ENCODE measurements at regions not wholly inside any gene's neighbourhood (a gene's known extent, or its start where the extent isn't known, plus 50 kb on each side); places are given as distances from the start of the nearest gene placed in this dataset.
"Not testable (repeated sequence)": the region's sequence is repeated elsewhere in the genome, so short reads cannot be mapped to it uniquely, and the experiment has no call there.

DNA sequence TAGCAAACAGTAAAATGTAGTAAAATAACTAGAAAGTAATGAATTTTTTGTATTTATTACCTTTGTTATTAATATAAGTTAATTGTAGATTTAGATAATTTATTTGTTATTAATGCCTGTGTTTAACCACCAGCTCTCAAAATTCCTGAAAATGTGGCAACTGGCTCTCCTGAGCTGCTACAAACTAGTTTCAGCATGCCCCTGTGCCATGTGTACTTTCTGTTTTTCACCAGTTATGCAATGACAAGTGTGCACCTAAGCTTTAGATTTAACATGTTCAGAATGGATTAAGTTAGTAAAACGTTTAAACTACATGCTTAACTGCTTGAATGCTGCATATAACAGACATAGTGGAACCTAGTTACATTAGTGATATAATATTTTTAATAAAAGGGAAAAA is 88.1 kb downstream of the POSTN start:
- no peak for DNase-seq (ENCODE audit: low spot score)

DNA sequence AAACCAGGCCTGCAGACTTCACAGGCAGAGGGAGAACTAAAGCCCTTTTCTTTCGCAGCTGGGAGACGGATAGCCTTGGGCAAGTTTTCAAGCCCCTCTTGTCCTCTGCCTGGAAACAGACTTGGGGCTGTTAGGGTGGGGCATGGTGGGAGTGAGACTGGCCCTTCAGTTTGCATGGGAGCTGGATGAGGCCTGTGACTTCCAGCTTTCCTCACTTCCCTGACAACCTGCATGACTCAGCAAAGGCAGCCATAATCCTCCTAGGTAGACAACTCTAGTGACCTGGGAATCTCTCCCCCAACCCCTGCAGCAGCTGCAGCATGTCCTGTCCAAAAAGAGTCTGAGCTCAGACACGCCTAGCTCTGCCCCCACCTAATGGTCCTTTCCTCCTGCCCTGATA is 93.0 kb downstream of the POSTN start:
- DNase-seq (ENCODE audit: low spot score) = no peak

DNA sequence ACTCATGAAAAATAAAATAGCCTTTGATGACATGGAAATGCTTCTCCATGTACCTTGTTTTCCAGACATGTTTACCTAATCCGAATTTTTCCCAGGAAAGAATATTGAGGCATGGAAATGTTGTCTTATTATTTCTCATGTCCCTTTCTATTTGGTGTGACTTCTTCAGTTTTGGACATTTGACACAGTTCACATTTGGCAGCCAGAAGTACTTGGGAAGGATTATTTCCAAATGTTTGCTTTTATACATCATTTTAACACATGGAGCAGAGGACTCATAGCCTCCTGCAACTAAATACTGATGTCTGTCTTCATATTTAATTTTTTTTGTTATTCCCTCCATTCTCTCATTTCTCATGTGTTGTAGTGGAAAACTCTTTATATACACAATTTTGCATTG is 94.3 kb downstream of the POSTN start:
- no peak for DNase-seq (ENCODE audit: low spot score)

DNA sequence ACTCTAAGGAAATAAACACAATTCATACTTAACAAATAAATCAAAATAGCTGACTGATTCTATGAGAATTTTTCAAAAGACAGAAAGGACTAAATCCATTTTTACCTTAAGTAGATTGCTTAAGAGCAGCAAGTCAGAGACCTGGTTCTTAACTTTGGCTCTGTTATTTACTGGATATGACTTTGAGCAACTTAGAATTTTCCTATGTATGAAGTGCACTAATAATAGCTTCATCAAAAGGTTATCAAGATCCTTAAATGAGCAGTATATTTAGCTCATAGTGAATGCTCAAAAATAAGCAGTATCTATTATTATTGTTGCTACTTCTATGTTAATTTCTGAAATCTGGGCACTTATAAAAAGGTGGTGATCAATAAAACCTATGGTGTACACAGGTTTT is 95.3 kb downstream of the POSTN start:
- no peak for DNase-seq (ENCODE audit: low spot score)

DNA sequence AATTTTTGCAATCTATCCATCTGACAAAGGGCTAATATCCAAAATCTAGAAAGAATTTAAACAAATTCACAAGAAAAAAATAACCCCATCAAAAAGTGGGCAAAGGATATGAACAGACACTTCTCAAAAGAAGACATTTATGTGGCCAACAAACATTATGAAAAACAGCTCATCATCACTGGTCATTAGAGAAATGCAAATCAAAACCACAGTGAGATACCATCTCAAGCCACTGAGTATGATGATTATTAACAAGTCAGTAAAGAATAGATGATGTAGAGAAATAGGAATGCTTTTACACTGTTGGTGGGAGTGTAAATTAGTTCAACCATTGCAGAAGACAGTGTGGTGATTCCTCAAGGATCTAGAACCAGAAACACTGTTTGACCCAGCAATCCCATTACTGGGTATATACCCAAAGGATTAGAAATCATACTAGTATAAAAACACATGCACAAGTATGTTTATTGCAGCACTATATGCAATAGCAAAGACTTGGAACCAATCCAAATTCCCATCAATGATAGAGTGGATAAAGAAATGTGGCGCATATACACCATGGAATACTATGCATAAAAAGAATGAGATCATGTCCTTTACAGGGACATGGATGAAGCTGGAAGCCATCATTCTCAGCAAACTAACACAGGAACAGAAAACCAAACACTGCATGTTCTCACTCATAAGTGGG is 96.1 kb downstream of the POSTN start:
- DNase-seq (ENCODE audit: low spot score) = not testable (repeated sequence)

DNA sequence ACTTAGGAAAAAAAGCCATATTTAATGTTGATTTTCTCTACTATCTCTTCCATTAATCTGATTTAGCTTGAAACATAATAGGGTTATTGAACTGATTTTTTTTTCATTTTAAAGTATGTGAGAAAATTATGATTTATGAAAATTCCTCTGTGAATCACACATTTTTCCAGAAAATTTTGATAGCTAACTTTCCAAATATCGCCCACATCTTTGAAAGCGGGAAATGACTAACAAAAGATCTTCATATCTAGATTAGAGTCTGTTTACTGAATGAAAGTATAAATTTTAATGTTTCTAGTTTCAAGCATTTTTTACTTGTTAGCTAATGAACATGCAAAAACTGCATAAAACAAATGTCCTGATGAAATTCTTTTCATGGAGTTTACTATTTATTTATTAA is 97.4 kb downstream of the POSTN start:
- DNase-seq (ENCODE audit: low spot score) = no peak

DNA sequence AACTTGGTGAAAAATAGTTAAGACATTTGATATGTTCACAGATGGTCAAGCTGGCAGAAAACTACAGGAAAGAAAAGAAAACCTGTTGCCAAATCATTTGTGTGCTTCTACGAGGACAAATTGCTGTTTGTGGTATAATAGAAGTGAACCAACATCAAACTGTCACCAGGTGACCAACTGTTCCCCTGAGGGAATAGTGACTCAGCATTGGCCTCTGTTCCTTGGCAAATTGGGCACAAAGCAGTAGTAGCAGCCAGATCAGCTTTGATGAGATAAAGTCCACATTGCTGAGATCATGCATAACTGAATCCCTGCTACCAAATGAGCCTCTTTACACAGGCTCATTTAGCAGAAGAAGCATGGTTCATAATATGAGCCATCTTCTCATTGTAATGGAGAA is 103.5 kb downstream of the POSTN start:
- DNase-seq (ENCODE audit: low spot score) = no peak

DNA sequence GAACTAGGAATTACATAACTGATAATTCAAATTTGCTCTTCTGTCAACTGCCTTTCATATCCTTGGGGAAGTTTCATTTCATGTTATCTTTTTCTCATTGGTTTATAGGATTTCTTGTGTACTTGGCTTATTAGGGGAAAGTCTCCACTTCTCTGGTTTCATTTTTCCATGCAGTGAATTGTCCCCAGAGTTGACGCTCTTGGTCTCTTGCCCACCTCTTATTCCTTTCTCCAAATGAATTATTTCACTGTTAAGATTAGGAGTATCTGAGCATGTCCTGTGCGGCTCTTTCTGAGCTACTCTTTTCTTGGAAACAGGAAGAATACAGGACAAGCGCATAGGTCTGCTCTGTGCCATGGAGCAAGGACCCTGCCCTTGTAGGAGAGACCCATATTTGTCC is 104.8 kb downstream of the POSTN start:
- no peak for DNase-seq (ENCODE audit: low spot score)

DNA sequence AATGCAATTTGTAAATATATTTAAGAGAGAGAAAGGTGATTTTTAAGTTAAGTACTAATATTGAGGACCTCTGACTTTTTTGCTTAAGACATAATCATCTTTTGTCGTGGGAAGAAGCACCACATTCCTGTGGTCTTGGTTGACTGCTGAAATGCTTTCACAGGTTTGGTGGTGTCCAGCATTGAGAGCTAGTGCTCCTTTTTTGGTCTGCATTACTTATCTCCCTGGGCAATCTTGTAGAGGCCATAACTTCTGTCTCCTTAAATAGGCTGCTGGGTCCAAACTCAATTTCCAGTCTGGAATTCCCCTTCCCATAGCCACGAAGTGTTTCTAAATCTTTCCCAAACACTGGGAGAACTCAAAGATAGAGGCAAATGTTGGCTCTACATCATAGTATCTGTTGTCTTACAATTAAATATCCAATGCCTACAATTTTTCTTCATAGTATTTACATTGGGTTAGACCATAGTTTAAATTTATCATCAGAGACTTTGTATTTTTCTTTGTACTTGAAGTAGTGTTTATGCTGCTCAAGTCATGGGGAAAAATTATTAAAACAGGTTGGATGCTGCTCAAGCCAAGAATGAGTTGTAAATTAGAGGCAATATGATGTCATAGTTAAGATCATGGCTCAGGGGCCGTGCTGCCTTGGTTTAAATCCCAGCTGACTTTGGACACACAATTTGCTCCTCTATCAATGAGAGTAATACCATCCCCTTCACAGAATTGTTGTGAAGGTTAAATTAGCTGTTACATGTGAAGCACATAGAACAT is 105.6 kb downstream of the POSTN start:
- DNase-seq (ENCODE audit: low spot score) = no peak

DNA sequence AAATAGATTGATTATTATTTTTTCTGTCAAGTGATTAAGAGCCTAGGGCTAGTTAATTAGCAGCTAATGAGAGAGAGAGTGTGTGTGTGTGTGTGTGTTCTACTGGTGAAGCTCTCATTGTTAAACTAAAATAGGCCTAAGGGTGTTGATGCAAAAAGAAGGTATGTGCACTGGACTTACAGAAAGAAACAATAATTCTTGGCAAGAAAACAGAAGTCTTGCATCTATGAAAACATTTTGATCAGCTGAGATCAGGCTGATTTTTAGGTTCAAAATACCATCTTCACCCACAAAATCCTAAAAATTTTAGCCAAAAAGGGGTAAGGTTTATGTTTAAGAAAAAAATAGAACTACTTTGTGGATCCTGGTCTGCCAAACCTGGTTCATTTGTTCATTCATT is 106.5 kb downstream of the POSTN start:
- no peak for DNase-seq (ENCODE audit: low spot score)

DNA sequence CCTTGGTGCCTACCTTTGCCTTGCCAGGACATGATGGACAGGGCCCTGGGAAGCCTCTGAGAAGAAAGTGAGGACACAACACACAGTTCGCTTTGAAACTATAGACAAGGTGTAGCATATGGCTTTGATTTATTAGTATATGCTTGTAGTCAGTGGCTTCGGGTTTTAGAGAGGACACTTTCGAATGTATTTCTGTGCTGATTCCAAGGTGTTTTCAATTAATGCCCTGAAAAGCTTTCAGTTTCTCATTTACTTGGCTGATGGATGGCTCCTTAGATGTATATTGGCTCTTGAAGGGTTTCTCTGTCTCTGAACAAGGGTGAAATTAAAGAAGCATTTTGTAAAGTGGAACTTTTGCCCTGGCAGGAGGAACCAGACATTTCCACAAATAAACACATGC is 106.9 kb downstream of the POSTN start:
- no peak for DNase-seq (ENCODE audit: low spot score)

DNA sequence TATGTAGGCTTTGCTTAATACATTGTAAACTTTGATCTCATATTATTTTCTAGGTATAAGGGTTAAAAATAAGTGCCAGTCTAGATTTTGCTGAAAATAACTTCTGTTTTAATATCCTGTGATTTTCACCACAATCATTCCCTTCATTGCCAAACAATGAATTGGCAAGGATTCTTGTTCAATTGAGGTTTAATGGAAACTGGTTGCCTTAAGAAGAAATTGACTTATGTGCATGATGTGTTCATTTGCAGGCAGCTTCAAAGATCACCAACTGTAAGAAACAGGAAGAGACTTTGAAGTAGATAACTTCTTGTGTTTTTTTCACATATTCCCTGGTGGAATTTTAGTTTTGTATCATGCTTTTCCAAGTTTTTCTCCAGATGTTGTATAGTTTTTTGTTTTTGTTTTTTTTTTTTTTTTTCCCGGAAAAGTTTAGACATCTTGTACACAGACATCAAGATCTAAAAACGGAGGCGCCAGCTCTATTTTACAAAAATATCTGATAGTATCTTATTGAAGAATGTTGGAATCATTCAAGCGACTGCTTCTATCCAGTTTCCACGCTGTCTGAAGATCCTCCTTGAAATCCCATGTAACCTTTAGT is 108.3 kb downstream of the POSTN start:
- no peak for DNase-seq (ENCODE audit: low spot score)

DNA sequence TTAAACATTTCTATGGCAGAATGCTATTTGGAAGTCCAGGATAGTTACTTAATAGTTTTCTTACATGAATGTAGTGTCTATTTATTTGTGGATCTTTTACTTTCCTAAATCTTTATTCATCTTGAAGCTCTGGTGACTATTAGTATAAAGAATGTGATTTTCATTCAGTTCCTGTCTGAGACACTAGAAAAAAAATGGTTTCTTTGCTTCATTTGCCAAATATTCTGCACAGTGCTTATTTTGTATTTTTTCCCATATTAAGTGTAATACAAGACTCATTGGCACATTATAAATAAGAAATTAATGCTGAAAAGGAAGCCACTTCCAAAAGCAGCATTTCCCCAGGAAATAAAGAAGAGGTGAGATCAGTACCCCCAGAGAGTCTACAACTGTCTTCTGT is 109.8 kb downstream of the POSTN start:
- DNase-seq (ENCODE audit: low spot score) = no peak

DNA sequence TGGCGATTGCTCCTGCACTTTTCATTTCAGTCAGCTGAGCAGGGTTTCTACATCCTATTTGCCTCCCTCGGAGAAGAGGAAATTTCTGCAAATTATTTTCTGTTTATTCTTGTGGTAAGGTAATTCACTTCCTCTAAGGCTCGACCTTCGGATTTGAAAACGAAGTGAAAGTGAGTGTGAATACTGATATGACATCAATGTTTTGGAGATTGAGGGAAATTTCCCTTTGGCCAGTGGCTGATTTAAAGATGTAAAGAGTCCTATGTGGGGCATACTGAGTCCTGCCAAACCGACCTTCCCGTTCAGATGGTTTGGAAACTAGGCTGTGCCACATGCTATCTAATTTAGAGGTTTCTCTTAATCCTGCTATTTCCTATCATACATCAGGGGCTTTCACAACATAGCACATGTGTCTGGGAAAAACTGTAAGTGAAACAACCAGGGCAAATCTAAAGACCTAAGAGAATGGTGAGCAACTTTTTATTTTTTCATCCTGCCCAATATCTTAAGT is 112.3 kb downstream of the POSTN start:
- DNase-seq (ENCODE audit: low spot score) = no peak

DNA sequence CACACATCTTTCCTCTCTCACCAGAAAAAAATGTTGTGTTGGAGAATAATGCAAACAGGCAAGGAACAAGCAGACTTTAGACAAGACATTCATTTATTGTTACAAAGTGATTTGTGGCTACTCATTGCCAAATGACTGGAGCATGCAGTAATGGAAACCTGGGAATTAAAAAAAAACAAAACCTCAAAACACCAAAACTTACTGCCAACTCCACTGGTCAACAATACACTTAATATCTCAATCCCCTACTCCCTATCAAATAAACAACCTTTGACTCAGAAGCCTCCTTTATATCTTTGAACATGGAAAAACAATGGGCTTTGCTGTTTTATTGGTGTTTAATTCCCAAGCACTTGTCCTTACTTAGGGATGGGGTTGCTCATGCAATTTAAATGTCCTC is 112.8 kb downstream of the POSTN start:
- DNase-seq (ENCODE audit: low spot score) = no peak

DNA sequence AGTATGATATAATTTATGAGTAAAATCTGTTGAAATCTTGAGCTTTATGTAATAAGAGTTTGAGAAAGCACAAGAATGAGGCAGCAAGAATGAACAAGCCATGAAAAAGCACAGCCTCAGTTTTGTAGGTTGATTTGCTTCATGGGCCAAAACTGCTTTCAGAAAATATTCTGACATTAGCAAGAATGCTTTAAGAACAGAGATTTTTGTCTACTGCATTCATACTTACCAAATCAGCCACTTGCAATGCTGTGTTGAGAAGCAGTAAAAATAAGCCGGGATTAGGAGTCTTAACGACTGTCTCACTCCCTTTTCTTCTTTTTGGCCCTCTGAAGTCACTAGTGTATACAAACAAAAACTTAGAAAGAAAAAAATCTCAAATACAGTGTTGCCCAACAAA is 114.5 kb downstream of the POSTN start:
- no peak for DNase-seq (ENCODE audit: low spot score)

DNA sequence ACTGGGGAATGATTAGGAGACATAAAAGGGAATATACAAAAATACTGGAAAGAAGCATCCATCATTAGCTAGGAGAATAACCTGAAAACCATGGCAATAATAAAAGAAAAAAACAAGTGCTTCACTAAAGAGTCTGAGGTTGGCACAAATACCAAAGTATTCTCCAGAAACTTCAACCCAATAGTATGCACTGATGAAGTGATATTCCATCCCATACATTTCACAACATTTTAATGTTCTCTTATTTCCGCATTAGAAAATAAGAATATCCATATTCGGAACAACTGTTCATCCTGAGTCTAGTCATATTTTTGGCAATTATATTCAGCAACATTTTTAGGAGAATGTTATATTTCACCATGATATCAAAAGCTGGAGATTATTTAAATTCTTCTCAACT is 116.2 kb downstream of the POSTN start:
- DNase-seq (ENCODE audit: low spot score) = no peak

DNA sequence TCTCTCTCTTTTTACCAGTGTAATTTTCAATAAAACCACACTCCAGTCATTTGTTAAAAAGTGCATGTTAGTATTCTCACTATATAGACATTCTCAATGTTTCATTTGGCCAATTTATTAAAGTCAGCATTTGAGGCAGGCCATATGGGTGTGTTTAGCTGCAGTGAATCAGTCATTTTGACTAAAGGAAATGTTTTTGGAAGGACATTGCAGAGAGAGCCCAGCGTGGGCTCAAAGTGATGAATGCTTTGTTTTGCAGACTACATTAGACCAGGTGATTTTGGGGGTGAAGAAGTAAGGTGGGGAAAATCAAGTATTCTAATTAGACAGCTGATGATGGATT is 116.7 kb downstream of the POSTN start:
- DNase-seq (ENCODE audit: low spot score) = no peak

DNA sequence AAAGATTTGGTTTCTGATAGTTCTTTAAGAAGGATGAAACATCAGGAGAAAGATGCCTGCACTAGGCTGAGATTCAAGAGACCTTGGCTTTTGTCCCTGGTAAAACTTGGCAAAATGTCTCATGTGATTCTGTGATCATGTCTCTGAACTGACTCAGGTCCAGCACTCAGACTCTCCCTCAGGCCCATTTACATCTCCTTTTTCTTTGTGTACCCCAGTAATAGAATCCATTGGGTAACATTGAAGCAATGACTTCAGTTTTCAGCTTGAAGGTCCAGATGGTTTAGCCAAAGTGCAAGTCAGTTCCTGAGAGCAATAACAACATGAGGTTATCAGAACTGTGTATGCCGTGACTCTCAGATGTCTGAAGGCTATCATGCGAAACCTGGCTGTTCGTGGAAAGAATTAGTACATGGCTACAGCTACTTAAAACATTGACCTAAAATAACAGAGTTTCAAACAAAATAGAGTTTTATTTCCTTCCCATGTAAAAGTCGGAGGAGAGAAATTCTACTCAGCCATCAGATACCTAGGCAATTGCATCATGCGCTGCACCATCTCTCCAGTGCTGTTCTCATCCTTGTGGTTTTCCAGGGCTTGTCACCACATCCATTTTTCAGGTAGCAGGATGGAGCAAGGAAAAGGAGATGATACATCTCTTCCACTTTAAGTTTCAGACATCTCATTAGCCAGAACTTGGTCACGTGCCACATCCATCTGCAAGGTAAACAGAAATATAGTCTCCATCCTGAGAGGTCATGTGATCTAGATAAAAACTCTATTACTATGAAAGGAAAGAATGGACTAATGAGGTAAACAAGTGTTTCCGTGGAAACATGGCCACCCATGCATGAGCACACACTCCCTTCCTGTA is 117.3 kb downstream of the POSTN start:
- no peak for DNase-seq (ENCODE audit: low spot score)

DNA sequence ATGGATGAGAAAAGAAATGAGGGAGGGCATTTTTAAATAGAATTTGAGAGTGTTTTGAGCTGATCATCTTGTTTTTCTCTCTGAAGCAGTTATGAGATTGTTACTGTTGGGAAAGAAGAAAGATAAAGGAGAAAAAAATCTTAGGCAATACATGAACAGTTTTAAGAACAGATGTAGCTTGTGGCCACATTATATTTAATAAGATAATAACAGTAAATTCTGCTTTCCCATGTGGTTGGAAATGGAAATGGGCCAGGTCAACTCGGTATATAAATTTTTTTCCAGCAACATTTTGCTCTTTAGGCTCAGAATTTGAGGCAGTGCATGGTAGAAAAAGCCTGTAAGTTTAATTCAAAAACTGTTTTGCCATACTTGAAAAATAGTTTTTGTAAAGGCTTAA is 118.7 kb downstream of the POSTN start:
- no peak for DNase-seq (ENCODE audit: low spot score)

DNA sequence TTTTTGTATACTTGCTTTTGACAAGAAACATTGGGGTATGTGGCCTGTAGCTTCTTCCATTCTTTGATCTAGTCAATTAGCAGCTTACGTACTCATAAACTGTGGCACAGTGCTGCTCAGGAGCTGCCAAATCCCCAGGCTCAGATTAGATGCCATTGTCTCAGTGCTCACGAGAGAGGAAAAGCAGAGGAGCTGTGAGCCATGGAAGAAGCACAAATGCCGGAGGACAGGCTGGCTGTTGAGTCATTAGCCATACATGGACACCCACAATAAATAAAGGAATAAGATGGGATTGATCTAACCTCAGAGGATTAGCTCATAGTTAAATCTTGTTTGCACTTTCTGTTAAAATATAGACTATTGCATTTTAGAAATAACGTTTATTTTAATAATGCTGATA is 121.7 kb downstream of the POSTN start:
- DNase-seq (ENCODE audit: low spot score) = no peak

DNA sequence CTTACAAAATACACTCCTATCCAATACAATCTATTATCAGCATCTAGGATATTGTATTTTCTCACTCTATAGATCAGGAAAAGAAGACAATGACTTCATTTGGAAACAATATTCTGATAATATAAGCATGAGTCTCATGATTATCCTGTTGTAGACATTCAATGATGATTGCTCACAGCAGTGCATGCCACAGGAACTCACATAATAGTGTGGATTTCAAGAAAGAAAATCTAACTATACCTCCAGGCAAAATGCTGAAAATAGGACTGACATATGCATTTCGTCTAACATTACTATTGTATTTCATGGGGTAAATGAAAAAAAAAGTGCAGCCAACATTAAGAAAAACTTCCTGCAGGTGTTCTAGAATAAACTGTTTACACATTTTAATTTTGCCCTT is 122.6 kb downstream of the POSTN start:
- no peak for DNase-seq (ENCODE audit: low spot score)
